B cell (primary cell): ENCODE measurements at regions not wholly inside any gene's neighbourhood (a gene's known extent, or its start where the extent isn't known, plus 50 kb on each side); places are given as distances from the start of the nearest gene placed in this dataset.
A peak's percentile ranks its signal among the peaks of the same experiment; 100 is the strongest.

Experiments used
- ATAC-seq: fragments of 200-7000 bp; cut with Tn5 transposase; one replicate; pipeline ENCODE4 v1.10.0; 2021; ENCODE audit warnings: low read depth, mild to moderate bottlenecking, moderate number of reproducible peaks, moderate library complexity
- CTCF ChIA-PET: fragments of 350-600 bp; sonication (Branson Sonifier 250); formaldehyde crosslinking; loops from one replicate; lab custom pipeline; 2021; ENCODE audit warnings: antibody characterized with exemption, inconsistent platforms; lab: Charles Lee
- POLR2A ChIA-PET: fragments of 350-600 bp; sonication (Branson Sonifier 250); formaldehyde crosslinking; loops from one replicate; lab custom pipeline; 2021; ENCODE audit warnings: antibody characterized with exemption; lab: Charles Lee
- DNase-seq: peaks from one replicate; pipeline ENCODE4 v3.0.0; 2013
- H2AFZ ChIP-seq: 2 replicates; pipeline ENCODE4 v1.6.1; 2012; ENCODE audit warnings: mild to moderate bottlenecking, low read depth, low read length; ENCODE audit not compliant: insufficient read depth, poor library complexity, severe bottlenecking
- H3K27ac ChIP-seq, 2 donors: 1 replicate in 1 of 2; 2 replicates in 1 of 2; pipeline ENCODE4 v1.5.1; 2012 to 2013; ENCODE audit warnings: low read length in 2 of 2, mild to moderate bottlenecking in 2 of 2, moderate library complexity in 1 of 2
- H3K27me3 ChIP-seq, 4 experiments: fragments of 200-600 bp in 1 of 4; sonication (generic) in 1 of 4; replicated peaks in 1 of 4; 1 replicate in 2 of 4; 2 replicates in 2 of 4; pipeline versions ENCODE4 v1.6.1 to v1.7.0; 2013 to 2016; ENCODE audit warnings: low read length in 3 of 4, mild to moderate bottlenecking in 2 of 4, mixed read lengths in 1 of 4, moderate library complexity in 1 of 4; ENCODE audit not compliant: insufficient read depth in 4 of 4, control insufficient read depth in 3 of 4; ENCODE audit errors: control extremely low read depth in 1 of 4
- H3K36me3 ChIP-seq, 2 experiments: replicated peaks in 1 of 2; 1 replicate in 1 of 2; 2 replicates in 1 of 2; pipeline versions ENCODE4 v1.6.1 to v1.7.1; 2013; ENCODE audit warnings: low read length in 1 of 2; ENCODE audit not compliant: insufficient read depth in 2 of 2, control insufficient read depth in 1 of 2; ENCODE audit errors: control extremely low read depth in 1 of 2, extremely low read depth in 1 of 2
- H3K4me1 ChIP-seq, 2 donors: fragments of 200-600 bp in 1 of 2; sonication (generic) in 1 of 2; 1 replicate in 1 of 2; 2 replicates in 1 of 2; pipeline versions ENCODE4 v1.5.1 to v1.6.1; 2013 to 2017; ENCODE audit warnings: low read length in 2 of 2; ENCODE audit not compliant: control insufficient read depth in 2 of 2, insufficient read depth in 2 of 2
- H3K4me2 ChIP-seq: replicated peaks from 2 replicates; pipeline ENCODE3; 2012; ENCODE audit warnings: mild to moderate bottlenecking, low read depth, low read length; ENCODE audit not compliant: poor library complexity, severe bottlenecking
- H3K4me3 ChIP-seq, 5 experiments: fragments of 200-600 bp in 1 of 5; sonication (generic) in 1 of 5; 1 replicate in 3 of 5; 2 replicates in 2 of 5; pipeline versions ENCODE4 v1.5.1 to v1.7.0; 2011 to 2016; ENCODE audit warnings: low read length in 4 of 5, mild to moderate bottlenecking in 4 of 5, low read depth in 2 of 5, control low read depth in 1 of 5, moderate library complexity in 1 of 5; ENCODE audit not compliant: insufficient read depth in 1 of 5; ENCODE audit errors: control extremely low read depth in 1 of 5, extremely low read depth in 1 of 5
- H3K79me2 ChIP-seq: fragments of 200-600 bp; sonication (generic); one replicate; pipeline ENCODE4 v1.6.0; 2016; ENCODE audit warnings: low read length; ENCODE audit not compliant: control insufficient read depth, insufficient read depth
- H3K9ac ChIP-seq: fragments of 200-600 bp; sonication (generic); 2 replicates; pipeline ENCODE4 v1.6.1; 2017; ENCODE audit warnings: mild to moderate bottlenecking, low read length, moderate library complexity
- H3K9me3 ChIP-seq, 3 donors: one replicate each; pipeline versions ENCODE4 v1.6.1 to v1.7.1; 2013; ENCODE audit warnings: low read length in 2 of 3; ENCODE audit not compliant: control insufficient read depth in 2 of 3, insufficient read depth in 1 of 3; ENCODE audit errors: control extremely low read depth in 1 of 3
- H4K20me1 ChIP-seq: 2 replicates; pipeline ENCODE4 v1.6.0; 2012; ENCODE audit warnings: mild to moderate bottlenecking, low read length; ENCODE audit not compliant: insufficient read depth, control insufficient read depth, poor library complexity, severe bottlenecking
- H3K27ac Mint-ChIP-seq: one replicate; pipeline ENCODE4 v1.8.0; 2021; ENCODE audit warnings: mixed read lengths
- H3K27me3 Mint-ChIP-seq: one replicate; pipeline ENCODE4 v1.8.0; 2021; ENCODE audit warnings: mixed read lengths
- H3K4me1 Mint-ChIP-seq: one replicate; pipeline ENCODE4 v1.8.0; 2021; ENCODE audit warnings: mixed read lengths
- H3K4me3 Mint-ChIP-seq: one replicate; pipeline ENCODE4 v1.8.0; 2021; ENCODE audit warnings: mixed read lengths
- H3K9me3 Mint-ChIP-seq: one replicate; pipeline ENCODE4 v1.8.0; 2022; ENCODE audit warnings: mixed read lengths; ENCODE audit not compliant: insufficient read depth
- CTCF ChIP-seq: fragments of 200-600 bp; IDR thresholded peaks from one replicate; pipeline ENCODE4 v1.8.0; 2022; ENCODE audit warnings: antibody characterized with exemption, mild to moderate bottlenecking
- EZH2 ChIP-seq: IDR thresholded peaks from 2 replicates; pipeline ENCODE4 v1.6.1; 2012; ENCODE audit warnings: borderline replicate concordance, low read depth, mild to moderate bottlenecking, moderate library complexity, low read length; ENCODE audit not compliant: insufficient read depth, poor library complexity, severe bottlenecking
- WGBS: methylation state at CpG from one replicate; pipeline ENCODE4 v1.1.5; 2013; ENCODE audit warnings: missing lambda C conversion rate; ENCODE audit not compliant: insufficient coverage; 5-methylcytosine and 5-hydroxymethylcytosine counted together
- intact Hi-C: fragments of 100-400 bp; cut with micrococcal nuclease; formaldehyde crosslinking; loops from one replicate; pipeline ENCODE4 v1.10.0; 2022

DNA sequence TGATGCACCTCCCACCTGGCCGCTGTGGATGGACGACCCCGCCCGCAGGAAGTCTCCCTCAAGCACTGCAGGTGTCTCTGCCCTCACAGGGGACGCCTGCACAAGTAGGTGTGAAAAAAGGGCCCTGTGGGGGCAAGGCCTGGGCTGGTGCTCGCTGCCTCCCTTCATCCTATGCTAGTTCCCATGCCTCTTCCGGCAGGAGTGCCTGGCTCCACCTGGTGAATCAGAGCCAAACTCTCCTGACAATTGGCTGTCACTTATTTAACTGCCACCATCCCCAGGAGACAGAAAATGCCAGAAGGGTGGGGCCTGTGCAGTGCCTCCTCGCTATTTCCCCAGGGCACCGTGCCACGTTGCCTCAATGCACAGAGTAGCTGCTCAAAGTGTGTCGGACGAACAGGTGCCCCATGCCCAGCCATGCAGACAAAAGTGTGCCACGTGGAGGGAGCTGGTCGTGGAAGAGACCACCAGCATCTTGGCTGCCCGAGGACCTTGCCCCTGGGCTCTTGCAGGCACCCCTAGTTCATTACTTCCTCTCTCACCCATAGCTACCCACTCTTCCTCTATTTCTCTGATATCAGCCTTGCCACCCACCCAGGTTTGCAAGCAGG lies 170.7 kb downstream of the SEC14L1 start:
- intact Hi-C loops, result no loop called here
- H3K4me1 ChIP-seq, result peaks cover 21 to 30% of the 10 kb centered on the region in 2 donors
- H4K20me1 ChIP-seq, result no peaks in the 10 kb centered on the region
- no peaks in the 10 kb centered on the region for H3K27me3 ChIP-seq
- TF ChIP-seq EZH2 (no peak), CTCF (no peak)
- no peaks in the 10 kb centered on the region for H3K79me2 ChIP-seq
- no peak overlapping the region for H3K4me3 ChIP-seq
- Mint-ChIP-seq H3K4me3 (peak overlapping the region; percentile 41), H3K4me1 (peaks cover 27% of the 10 kb centered on the region), H3K9me3 (no peaks in the 10 kb centered on the region), H3K27me3 (no peaks in the 10 kb centered on the region), H3K27ac (peak overlapping the region; percentile 64)
- H3K36me3 ChIP-seq, result no peaks in the 10 kb centered on the region
- H2AFZ ChIP-seq, result peak overlapping the region; percentile 51
- no peak overlapping the region for H3K27ac ChIP-seq
- 14% methylated on average over 13 of the region's 15 CpGs for WGBS
- CTCF ChIA-PET, result interaction anchor here (1.2 kb wide), 1 partner anchor 31 kb away, joined by 3 read pairs; no protein-coding TSS in a partner anchor
- peak; percentile 39 for ATAC-seq
- POLR2A ChIA-PET, result interaction anchor here (2.4 kb wide), 1 partner anchor 11 kb away, joined by 6 read pairs; no protein-coding TSS in a partner anchor
- no peaks in the 10 kb centered on the region for H3K9me3 ChIP-seq
- peak overlapping the region; percentile 61 for H3K4me2 ChIP-seq
- H3K9ac ChIP-seq, result no peak overlapping the region
- peak; percentile 48 for DNase-seq

DNA sequence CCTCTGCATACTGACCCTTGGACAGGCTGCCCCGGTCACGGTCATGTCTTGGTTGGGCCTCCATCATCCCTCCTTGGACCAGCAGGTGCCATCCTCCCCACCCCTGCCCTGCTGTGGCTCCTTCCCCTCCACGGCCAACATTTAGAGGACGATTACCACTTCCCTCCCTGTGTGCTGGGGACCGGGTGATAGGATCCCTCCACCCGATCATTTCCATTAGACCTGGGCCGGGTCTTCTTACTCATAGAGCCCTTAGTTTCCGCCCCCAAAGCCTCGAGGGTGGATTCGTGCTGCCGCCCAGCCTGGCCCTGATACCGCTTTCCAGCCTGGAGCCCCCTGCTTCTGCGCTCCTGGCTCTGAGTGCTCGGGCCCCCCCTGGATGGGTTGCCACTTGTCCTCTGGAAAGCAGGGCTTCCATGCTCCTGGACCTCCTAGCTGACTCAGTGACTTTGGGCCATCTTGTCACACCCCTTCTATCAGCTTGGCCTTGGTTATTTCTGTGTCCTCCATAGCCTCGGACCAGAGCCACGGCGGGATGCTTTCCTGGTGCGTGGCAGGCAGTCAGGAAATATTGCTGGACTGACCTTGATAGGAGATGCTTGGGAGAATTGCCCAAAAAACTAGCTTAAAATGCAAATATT lies 171.4 kb downstream of the SEC14L1 start:
- intact Hi-C loops, result no loop called here
- ATAC-seq (no peak), DNase-seq (no peak)
- Mint-ChIP-seq H3K4me3 (peak overlapping the region; percentile 41), H3K27me3 (no peaks in the 10 kb centered on the region), H3K27ac (peak overlapping the region; percentile 64), H3K4me1 (peaks cover 27% of the 10 kb centered on the region), H3K9me3 (no peaks in the 10 kb centered on the region)
- no peaks in the 10 kb centered on the region for H3K79me2 ChIP-seq
- ChIA-PET POLR2A (interaction anchor here (0.6 to 2.4 kb wide), 3 partner anchors 11 to 950 kb away, joined by 3 to 6 read pairs (median 5); no protein-coding TSS in a partner anchor), CTCF (interaction anchor here (1.2 to 1.6 kb wide), 2 partner anchors 13 to 32 kb away, joined by 3 read pairs; no protein-coding TSS in a partner anchor)
- peaks cover 21 to 30% of the 10 kb centered on the region in 2 donors for H3K4me1 ChIP-seq
- H3K36me3 ChIP-seq, result no peaks in the 10 kb centered on the region
- no peaks in the 10 kb centered on the region for H3K9me3 ChIP-seq
- no peaks in the 10 kb centered on the region for H4K20me1 ChIP-seq
- H3K4me2 ChIP-seq, result peak overlapping the region; percentile 61
- H3K4me3 ChIP-seq, result no peak overlapping the region
- WGBS, result 89% methylated on average over 16 of the region's 18 CpGs
- H3K9ac ChIP-seq, result no peak overlapping the region
- H2AFZ ChIP-seq, result peak overlapping the region; percentile 51
- no peaks in the 10 kb centered on the region for H3K27me3 ChIP-seq
- TF ChIP-seq CTCF (no peak), EZH2 (no peak)
- no peak overlapping the region for H3K27ac ChIP-seq
